ENCODE measurements at regions not wholly inside any gene's neighbourhood (a gene's known extent, or its start where the extent isn't known, plus 50 kb on each side); places are given as distances from the start of the nearest gene placed in this dataset.

- Histone ChIP-seq H3K9me3 (ENCODE audit: control insufficient read depth, insufficient read depth, low read depth, low read length) (no peaks in the 10 kb centered on the region), H3K4me1 (ENCODE audit: control insufficient read depth, insufficient read depth, low read length) (0 out of 2 replicates have a peak, but pooled peaks cover 2% of the 10 kb centered on the region), H3K27ac (ENCODE audit: extremely low read depth, low read depth, low read length) (no peak overlapping the region), H3K4me3 (ENCODE audit: low read depth, low read length) (no peak overlapping the region), H3K36me3 (ENCODE audit: control insufficient read depth in 2 of 2, insufficient read depth in 1 of 2, low read length in 2 of 2) (no peaks in the 10 kb centered on the region)
- ChIA-PET POLR2A (no interaction called here), CTCF (interaction anchor here (0.6 kb wide), 1 partner anchor 706 kb away, joined by 3 read pairs; no protein-coding TSS in a partner anchor)
- TF ChIP-seq, protein P1, sequence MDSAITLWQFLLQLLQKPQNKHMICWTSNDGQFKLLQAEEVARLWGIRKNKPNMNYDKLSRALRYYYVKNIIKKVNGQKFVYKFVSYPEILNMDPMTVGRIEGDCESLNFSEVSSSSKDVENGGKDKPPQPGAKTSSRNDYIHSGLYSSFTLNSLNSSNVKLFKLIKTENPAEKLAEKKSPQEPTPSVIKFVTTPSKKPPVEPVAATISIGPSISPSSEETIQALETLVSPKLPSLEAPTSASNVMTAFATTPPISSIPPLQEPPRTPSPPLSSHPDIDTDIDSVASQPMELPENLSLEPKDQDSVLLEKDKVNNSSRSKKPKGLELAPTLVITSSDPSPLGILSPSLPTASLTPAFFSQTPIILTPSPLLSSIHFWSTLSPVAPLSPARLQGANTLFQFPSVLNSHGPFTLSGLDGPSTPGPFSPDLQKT (IDR thresholded peaks at IDR 0.05; ENCODE audit: borderline replicate concordance, low read depth, low read length) = no peak
- TF ChIP-seq ZSCAN23 (tag by site-specific recombination; IDR thresholded peaks at IDR 0.05) (no peak), ZNF843 (tag by site-specific recombination; IDR thresholded peaks at IDR 0.05) (no peak), ZNF837 (tag by site-specific recombination; IDR thresholded peaks at IDR 0.05) (no peak), YY2 (tag by site-specific recombination; IDR thresholded peaks at IDR 0.05) (no peak), MZF1 (tag by site-specific recombination; IDR thresholded peaks at IDR 0.05; ENCODE audit: borderline replicate concordance) (no peak), ZFP3 (tag by site-specific recombination; IDR thresholded peaks at IDR 0.05; ENCODE audit: low read depth) (no peak), OVOL3 (tag by site-specific recombination; IDR thresholded peaks at IDR 0.05) (no peak)
- TF ChIP-seq, protein P2, sequence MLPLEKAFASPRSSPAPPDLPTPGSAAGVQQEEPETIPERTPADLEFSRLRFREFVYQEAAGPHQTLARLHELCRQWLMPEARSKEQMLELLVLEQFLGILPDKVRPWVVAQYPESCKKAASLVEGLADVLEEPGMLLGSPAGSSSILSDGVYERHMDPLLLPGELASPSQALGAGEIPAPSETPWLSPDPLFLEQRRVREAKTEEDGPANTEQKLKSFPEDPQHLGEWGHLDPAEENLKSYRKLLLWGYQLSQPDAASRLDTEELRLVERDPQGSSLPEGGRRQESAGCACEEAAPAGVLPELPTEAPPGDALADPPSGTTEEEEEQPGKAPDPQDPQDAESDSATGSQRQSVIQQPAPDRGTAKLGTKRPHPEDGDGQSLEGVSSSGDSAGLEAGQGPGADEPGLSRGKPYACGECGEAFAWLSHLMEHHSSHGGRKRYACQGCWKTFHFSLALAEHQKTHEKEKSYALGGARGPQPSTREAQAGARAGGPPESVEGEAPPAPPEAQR (tag by site-specific recombination; IDR thresholded peaks at IDR 0.05) = no peak
Measured at GRCh38 chr2:19141234-19142004, 217.0 kb downstream of the OSR1 start.

GRCh38 chr2:19140463-19141208, 217.8 kb downstream of the OSR1 start:
- POLR2A ChIA-PET = no interaction called here
- no peaks in the 10 kb centered on the region for H3K9me3 ChIP-seq (ENCODE audit: control insufficient read depth, insufficient read depth, low read depth, low read length)
- no peak overlapping the region for H3K27ac ChIP-seq (ENCODE audit: extremely low read depth, low read depth, low read length)
- CTCF ChIA-PET = interaction anchor here (0.7 kb wide), 1 partner anchor 619 kb away, joined by 3 read pairs; no protein-coding TSS in a partner anchor
- no peak overlapping the region for H3K4me3 ChIP-seq (ENCODE audit: low read depth, low read length)
- TF ChIP-seq ZNF398 (tag by site-specific recombination; IDR thresholded peaks at IDR 0.05) (peak; percentile 26; the same call in 1 of the 2 replicates), ZNF629 (tag by site-specific recombination; IDR thresholded peaks at IDR 0.05) (0 out of 2 replicates have a peak, but pooled peaks have one; percentile 12), ZNF692 (tag by site-specific recombination; IDR thresholded peaks at IDR 0.05) (0 out of 2 replicates have a peak, but pooled peaks have one; percentile 17), WT1 (tag by site-specific recombination; IDR thresholded peaks at IDR 0.05) (peak; percentile 70), ZNF621 (tag by site-specific recombination; IDR thresholded peaks at IDR 0.05) (no peak), ZNF335 (tag by site-specific recombination; conservative IDR thresholded peaks at IDR 0.05) (0 out of 2 replicates have a peak, but pooled peaks have one; percentile 10), ZNF530 (tag by site-specific recombination; IDR thresholded peaks at IDR 0.05; ENCODE audit: low read depth) (no peak)
- H3K4me1 ChIP-seq (ENCODE audit: control insufficient read depth, insufficient read depth, low read length) = 0 out of 2 replicates have a peak, but pooled peaks cover 2% of the 10 kb centered on the region
- H3K36me3 ChIP-seq (ENCODE audit: control insufficient read depth in 2 of 2, insufficient read depth in 1 of 2, low read length in 2 of 2) = no peaks in the 10 kb centered on the region

All from HEK293 (cell line).